ENCODE measurements at regions not wholly inside any gene's neighbourhood (a gene's known extent, or its start where the extent isn't known, plus 50 kb on each side); places are given as distances from the start of the nearest gene placed in this dataset.

DNA sequence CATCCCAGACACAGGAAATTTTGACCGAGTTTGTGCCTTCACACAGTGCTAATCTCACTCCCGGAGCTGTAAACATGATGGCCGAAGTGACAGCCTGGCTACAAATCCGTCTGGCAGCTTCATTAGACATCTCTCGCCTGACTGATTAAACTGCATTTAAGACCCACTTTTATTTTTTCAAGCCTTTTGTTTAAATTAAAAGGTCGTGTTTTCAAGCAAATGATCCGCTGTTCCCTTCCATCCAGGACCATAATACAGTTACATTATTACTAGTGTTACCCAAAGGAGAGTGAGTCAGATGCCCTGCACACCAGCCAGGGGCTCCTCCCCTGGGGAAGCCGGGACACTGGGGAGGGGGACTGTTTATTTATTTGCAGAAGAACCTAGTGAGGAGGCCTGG, 200.2 kb downstream of the EXOC5 start:
- no peak for DNase-seq (ENCODE audit: extremely low spot score, unreplicated experiment)
- Mint-ChIP-seq H3K9me3 (no peaks in the 10 kb centered on the region), H3K4me3 (no peak overlapping the region), H3K27ac (no peak overlapping the region), H3K36me3 (no peaks in the 10 kb centered on the region), H3K27me3 (peaks cover 60% of the 10 kb centered on the region), H3K4me1 (ENCODE audit: unreplicated experiment) (no peaks in the 10 kb centered on the region)
- TF ChIP-seq, protein P1, sequence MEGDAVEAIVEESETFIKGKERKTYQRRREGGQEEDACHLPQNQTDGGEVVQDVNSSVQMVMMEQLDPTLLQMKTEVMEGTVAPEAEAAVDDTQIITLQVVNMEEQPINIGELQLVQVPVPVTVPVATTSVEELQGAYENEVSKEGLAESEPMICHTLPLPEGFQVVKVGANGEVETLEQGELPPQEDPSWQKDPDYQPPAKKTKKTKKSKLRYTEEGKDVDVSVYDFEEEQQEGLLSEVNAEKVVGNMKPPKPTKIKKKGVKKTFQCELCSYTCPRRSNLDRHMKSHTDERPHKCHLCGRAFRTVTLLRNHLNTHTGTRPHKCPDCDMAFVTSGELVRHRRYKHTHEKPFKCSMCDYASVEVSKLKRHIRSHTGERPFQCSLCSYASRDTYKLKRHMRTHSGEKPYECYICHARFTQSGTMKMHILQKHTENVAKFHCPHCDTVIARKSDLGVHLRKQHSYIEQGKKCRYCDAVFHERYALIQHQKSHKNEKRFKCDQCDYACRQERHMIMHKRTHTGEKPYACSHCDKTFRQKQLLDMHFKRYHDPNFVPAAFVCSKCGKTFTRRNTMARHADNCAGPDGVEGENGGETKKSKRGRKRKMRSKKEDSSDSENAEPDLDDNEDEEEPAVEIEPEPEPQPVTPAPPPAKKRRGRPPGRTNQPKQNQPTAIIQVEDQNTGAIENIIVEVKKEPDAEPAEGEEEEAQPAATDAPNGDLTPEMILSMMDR (conservative IDR thresholded peaks at IDR 0.05): no peak

DNA sequence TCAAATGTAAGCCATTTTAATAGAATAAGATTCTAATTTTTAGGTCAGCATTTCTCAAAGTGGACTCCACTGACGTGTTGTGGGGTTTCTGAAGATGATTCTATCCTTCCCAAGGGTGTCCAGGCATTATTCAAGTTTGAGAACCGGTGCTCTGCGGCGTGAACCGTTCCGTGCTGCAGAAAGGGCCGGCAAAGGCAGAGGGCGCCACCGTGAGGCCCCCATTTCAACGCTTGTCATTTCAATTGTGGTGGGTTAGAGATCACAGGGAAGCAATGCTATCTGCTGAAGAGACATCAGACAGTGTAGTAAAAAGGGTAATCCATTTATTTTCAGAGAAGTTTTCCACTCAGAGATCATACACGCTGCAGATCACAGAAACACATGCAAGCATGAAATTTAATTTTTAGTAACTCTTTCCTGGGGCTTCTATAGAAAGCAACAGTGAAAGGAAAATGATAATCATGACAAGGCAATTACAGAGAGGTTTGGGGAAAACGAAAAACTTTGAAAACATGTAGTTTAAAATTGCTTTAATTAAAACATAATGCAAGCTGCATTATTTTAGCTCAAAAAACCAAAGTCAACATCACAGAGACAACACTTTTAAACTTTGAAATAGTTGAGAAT, 201.7 kb downstream of the EXOC5 start:
- Mint-ChIP-seq H3K4me1 (ENCODE audit: unreplicated experiment) (no peaks in the 10 kb centered on the region), H3K27ac (no peak overlapping the region), H3K27me3 (peaks cover 65% of the 10 kb centered on the region), H3K4me3 (no peak overlapping the region), H3K36me3 (no peaks in the 10 kb centered on the region), H3K9me3 (no peaks in the 10 kb centered on the region)
- no peak for DNase-seq (ENCODE audit: extremely low spot score, unreplicated experiment)
- TF ChIP-seq, protein P1 (conservative IDR thresholded peaks at IDR 0.05): peak; percentile 80

DNA sequence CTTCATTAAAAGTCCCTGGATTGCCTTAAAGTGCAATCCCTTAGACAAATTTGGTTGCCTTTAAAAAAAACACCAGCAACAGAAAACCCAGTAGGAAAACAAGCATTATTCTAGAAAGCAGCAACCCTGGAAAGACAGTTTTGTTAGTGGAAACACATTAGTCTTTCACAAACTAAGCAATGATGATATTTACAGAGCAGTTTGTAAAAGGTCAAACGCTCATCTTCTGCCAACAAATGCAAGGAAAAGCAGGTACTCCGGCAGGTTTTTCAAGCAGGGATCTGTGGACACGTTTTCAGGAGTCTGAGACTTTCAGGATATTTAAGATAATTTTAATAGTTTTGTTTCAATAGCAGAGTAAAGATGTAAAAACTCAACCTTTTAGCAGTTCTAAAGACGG, 202.2 kb downstream of the EXOC5 start:
- H3K27ac Mint-ChIP-seq: no peak overlapping the region
- H3K27me3 Mint-ChIP-seq: peaks cover 69% of the 10 kb centered on the region
- no peaks in the 10 kb centered on the region for H3K9me3 Mint-ChIP-seq
- TF ChIP-seq, protein P1 (conservative IDR thresholded peaks at IDR 0.05): no peak
- H3K36me3 Mint-ChIP-seq: no peaks in the 10 kb centered on the region
- DNase-seq (ENCODE audit: extremely low spot score, unreplicated experiment): no peak
- no peak overlapping the region for H3K4me3 Mint-ChIP-seq
- H3K4me1 Mint-ChIP-seq (ENCODE audit: unreplicated experiment): no peaks in the 10 kb centered on the region

DNA sequence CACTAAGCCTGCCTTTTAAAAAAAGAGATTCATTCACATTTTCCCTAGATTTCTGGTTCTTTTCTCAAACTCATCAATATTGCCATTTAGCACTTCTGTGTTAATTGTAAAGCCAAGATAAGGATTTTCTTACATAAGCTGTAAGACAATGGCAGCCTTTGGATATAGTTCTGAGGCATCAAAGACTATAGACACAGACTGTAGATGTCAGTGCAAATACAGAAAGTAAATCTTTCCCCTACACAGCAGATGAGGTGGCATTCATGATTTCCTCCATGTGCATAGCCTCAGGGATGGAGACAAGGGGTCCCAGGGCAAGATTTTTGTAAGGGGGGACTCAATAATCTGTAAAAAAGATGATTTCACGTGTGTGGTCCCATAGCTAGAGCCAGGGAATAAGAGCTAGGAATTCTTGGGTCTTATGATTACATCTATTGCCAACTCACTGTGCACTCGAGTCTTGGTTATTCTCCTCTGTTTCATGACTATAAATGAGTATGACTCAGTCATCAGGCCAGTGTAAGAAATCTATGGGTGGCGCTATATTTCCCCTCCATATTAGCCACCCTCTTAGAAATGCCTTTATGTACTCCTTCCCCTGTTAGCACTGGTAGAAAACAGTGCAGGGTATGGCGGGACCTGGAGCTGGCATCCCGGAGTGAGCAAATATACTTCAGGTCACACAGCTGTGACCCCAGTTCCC, 207.5 kb downstream of the EXOC5 start:
- H3K36me3 Mint-ChIP-seq: no peaks in the 10 kb centered on the region

DNA sequence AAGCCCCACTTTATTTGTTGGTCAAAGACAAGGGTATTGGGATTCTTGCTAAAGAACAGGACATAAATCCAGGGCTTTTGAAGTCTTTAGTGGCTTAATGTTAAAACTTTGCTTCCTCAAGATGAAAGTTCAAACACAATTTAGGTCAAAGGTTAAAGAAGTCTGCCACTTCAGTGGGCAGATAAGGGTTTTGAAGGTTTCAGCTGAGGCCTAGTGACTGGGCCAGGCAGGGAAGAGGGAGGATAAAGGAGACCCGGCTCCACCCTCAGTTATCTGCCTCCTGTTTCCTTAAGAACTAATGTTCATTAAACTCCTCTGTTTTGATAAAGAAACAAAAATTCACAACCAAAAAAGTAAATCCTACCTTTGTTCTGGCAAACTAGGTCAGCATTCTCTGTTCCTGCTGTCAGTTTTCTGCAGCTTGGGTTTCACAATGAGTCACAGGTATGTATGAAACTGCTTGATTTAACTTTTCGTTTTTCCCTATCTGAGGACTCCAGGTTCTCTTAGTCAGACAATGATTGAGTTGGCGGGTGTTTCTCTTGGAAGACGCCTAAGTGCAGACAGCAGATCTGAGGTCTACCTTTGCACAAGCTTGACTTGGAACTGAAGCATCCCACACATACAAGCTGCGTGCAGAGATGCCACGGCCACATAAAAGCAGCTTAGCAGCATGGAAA, 208.3 kb downstream of the EXOC5 start:
- Mint-ChIP-seq H3K9me3 (no peaks in the 10 kb centered on the region), H3K36me3 (no peaks in the 10 kb centered on the region), H3K4me1 (ENCODE audit: unreplicated experiment) (peaks cover 8% of the 10 kb centered on the region), H3K4me3 (no peak overlapping the region), H3K27ac (no peak overlapping the region), H3K27me3 (peaks cover 66% of the 10 kb centered on the region)
- DNase-seq (ENCODE audit: extremely low spot score, unreplicated experiment): no peak
- TF ChIP-seq, protein P1 (conservative IDR thresholded peaks at IDR 0.05): no peak

More for the DNA sequence above, 207.5 kb downstream of the EXOC5 start:
- DNase-seq (ENCODE audit: extremely low spot score, unreplicated experiment): no peak
- Mint-ChIP-seq H3K4me1 (ENCODE audit: unreplicated experiment) (peaks cover 8% of the 10 kb centered on the region), H3K27me3 (peaks cover 63% of the 10 kb centered on the region), H3K27ac (no peak overlapping the region), H3K4me3 (no peak overlapping the region), H3K9me3 (no peaks in the 10 kb centered on the region)
- TF ChIP-seq, protein P1 (conservative IDR thresholded peaks at IDR 0.05): no peak

All from type B pancreatic cell (in vitro differentiated cells).